ENCODE measurements at regions not wholly inside any gene's neighbourhood (a gene's known extent, or its start where the extent isn't known, plus 50 kb on each side); places are given as distances from the start of the nearest gene placed in this dataset.

GRCh38 chr10:1968257-1969033 lies 231.1 kb upstream of the ADARB2 start:
- DNase-seq = no peak

GRCh38 chr10:1966712-1967376 lies 229.5 kb upstream of the ADARB2 start:
- DNase-seq = no peak

- DNase-seq = no peak
Measured at GRCh38 chr10:1964476-1964875, 227.2 kb upstream of the ADARB2 start.

GRCh38 chr10:1963341-1963740 lies 226.0 kb upstream of the ADARB2 start:
- no peak for DNase-seq

GRCh38 chr10:1961989-1962388 lies 224.7 kb upstream of the ADARB2 start:
- DNase-seq = no peak

GRCh38 chr10:1960982-1961381 lies 223.7 kb upstream of the ADARB2 start:
- no peak for DNase-seq

- DNase-seq = no peak
Measured at GRCh38 chr10:1957057-1957456, 219.7 kb upstream of the ADARB2 start.

- DNase-seq = no peak
Measured at GRCh38 chr10:1954300-1954699, 217.0 kb upstream of the ADARB2 start.

- no peak for DNase-seq
Measured at GRCh38 chr10:1952126-1953095, 215.1 kb upstream of the ADARB2 start.

- DNase-seq = no peak
Measured at GRCh38 chr10:1950803-1951495, 213.6 kb upstream of the ADARB2 start.

GRCh38 chr10:1947464-1948003 lies 210.2 kb upstream of the ADARB2 start:
- no peak for DNase-seq

GRCh38 chr10:1944487-1944886 lies 207.2 kb upstream of the ADARB2 start:
- DNase-seq = no peak

GRCh38 chr10:1942478-1942877 lies 205.2 kb upstream of the ADARB2 start:
- no peak for DNase-seq

GRCh38 chr10:1939016-1939415 lies 201.7 kb upstream of the ADARB2 start:
- DNase-seq = peak; percentile 88

GRCh38 chr10:1938317-1938716 lies 201.0 kb upstream of the ADARB2 start:
- DNase-seq = peak; percentile 80

GRCh38 chr10:1935912-1936311 lies 198.6 kb upstream of the ADARB2 start:
- DNase-seq = no peak

- no peak for DNase-seq
Measured at GRCh38 chr10:1933215-1933614, 195.9 kb upstream of the ADARB2 start.

GRCh38 chr10:1932692-1933094 lies 195.4 kb upstream of the ADARB2 start:
- DNase-seq = no peak

GRCh38 chr10:1928606-1929005 lies 191.3 kb upstream of the ADARB2 start:
- no peak for DNase-seq

- DNase-seq = no peak
Measured at GRCh38 chr10:1923998-1924397, 186.7 kb upstream of the ADARB2 start.

- no peak for DNase-seq
Measured at GRCh38 chr10:1923586-1923985, 186.3 kb upstream of the ADARB2 start.

GRCh38 chr10:1920941-1921340 lies 183.6 kb upstream of the ADARB2 start:
- no peak for DNase-seq

Data from stimulated activated CD4-positive, alpha-beta T cell treated with anti-CD3 and anti-CD28 coated beads, Interleukin-4, amount 100 ng/mL, for 24 hours (primary cell).